IPS-15b (cell line): ENCODE measurements at regions not wholly inside any gene's neighbourhood (a gene's known extent, or its start where the extent isn't known, plus 50 kb on each side); places are given as distances from the start of the nearest gene placed in this dataset.

ENCODE experiments used
- H3K27me3 ChIP-seq: one replicate; pipeline ENCODE4 v1.6.1; 2013; ENCODE audit warnings: low read length; ENCODE audit not compliant: control insufficient read depth, insufficient read depth
- H3K36me3 ChIP-seq: one replicate; pipeline ENCODE4 v1.6.1; 2013; ENCODE audit warnings: low read length; ENCODE audit not compliant: control insufficient read depth, insufficient read depth
- H3K4me1 ChIP-seq: one replicate; pipeline ENCODE4 v1.6.1; 2013; ENCODE audit warnings: mild to moderate bottlenecking, low read length; ENCODE audit not compliant: control insufficient read depth, insufficient read depth
- H3K4me3 ChIP-seq: one replicate; pipeline ENCODE4 v1.5.1; 2013; ENCODE audit warnings: low read depth, low read length
- H3K9ac ChIP-seq: one replicate; pipeline ENCODE4 v1.6.1; 2013; ENCODE audit warnings: low read depth, mild to moderate bottlenecking, low read length
- H3K9me3 ChIP-seq: one replicate; pipeline ENCODE4 v1.6.1; 2013; ENCODE audit warnings: mild to moderate bottlenecking, low read length; ENCODE audit not compliant: control insufficient read depth, insufficient read depth

DNA sequence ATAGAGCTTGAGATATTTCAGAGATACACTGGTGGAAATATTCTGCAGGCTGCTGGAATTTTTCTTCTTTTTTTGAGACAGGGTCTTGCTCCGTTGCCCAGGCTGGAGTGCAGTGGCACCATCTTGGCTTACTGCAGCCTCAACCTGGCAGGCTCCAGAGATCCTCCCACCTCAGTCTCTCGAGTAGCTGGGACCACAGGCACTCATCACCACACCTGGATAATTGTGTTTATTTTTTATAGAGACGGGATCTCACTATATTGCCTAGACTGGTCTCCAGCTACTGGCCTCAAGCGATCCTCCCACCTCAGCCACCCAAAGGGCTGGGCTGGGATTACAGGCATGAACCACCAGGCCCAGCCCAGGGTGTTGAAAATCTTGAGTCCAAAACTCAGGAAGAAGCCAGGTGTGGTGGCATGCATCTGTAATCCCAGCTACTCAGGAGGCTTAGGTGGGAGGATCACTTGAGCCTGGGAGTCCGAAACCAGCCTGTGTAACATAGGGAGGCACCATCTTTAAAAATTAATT, 55.7 kb upstream of the FOXK1 start:
- H3K4me3 ChIP-seq: no peak overlapping the region
- H3K36me3 ChIP-seq: no peaks in the 10 kb centered on the region
- H3K9ac ChIP-seq: no peak overlapping the region
- H3K27me3 ChIP-seq: peaks cover 31% of the 10 kb centered on the region
- H3K4me1 ChIP-seq: no peaks in the 10 kb centered on the region
- peaks cover 9% of the 10 kb centered on the region for H3K9me3 ChIP-seq

GRCh38 chr7:4629287-4629895, 52.7 kb upstream of the FOXK1 start:
- no peaks in the 10 kb centered on the region for H3K9me3 ChIP-seq

DNA sequence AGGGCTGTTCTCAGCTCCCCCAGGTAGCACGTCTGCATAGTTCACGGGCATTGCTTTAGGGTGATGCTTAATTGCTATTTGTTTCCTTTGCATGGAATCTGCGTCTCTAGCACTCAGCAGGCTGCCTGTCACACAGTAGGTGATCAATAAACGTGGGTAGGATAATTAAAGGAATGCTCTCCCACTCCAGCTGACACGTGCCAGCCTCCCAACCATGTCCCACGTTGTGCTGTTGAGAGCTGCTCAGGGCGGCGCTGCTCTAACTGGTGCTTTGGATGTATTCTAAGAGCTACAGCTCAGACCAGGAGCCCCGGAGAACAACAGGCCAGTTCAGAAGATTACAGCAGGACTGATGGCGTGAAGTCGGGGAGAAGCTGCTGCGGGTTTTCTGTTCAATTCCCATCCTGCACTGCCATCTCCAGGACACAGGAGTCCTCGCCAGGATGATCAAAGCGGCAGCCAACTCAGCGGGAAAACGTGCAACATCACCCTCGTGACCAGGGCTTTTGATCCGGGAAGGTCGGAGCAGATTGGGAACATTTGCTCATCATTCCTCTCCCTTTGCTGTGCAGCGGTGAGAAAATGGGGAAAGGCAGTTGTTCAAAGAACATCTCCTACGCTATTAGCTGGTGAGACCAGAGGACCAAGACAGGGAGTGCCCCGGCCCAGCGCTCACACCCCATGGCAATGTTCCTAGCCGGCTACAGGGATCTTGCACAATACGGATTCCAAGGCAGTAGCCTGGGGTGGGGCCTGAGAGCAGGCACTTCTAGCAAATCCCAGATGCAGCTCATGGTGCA, 50.5 kb upstream of the FOXK1 start:
- Histone ChIP-seq H3K4me3 (peak overlapping the region; percentile 40), H3K36me3 (no peaks in the 10 kb centered on the region), H3K4me1 (no peaks in the 10 kb centered on the region), H3K9ac (no peak overlapping the region), H3K9me3 (no peaks in the 10 kb centered on the region), H3K27me3 (peaks cover 31% of the 10 kb centered on the region)

More at GRCh38 chr7:4629287-4629895, 52.7 kb upstream of the FOXK1 start:
- Histone ChIP-seq H3K4me1 (no peaks in the 10 kb centered on the region), H3K27me3 (peaks cover 31% of the 10 kb centered on the region), H3K4me3 (no peak overlapping the region), H3K36me3 (no peaks in the 10 kb centered on the region), H3K9ac (no peak overlapping the region)
